ENCODE measurements at regions not wholly inside any gene's neighbourhood (a gene's known extent, or its start where the extent isn't known, plus 50 kb on each side); places are given as distances from the start of the nearest gene placed in this dataset.

DNA sequence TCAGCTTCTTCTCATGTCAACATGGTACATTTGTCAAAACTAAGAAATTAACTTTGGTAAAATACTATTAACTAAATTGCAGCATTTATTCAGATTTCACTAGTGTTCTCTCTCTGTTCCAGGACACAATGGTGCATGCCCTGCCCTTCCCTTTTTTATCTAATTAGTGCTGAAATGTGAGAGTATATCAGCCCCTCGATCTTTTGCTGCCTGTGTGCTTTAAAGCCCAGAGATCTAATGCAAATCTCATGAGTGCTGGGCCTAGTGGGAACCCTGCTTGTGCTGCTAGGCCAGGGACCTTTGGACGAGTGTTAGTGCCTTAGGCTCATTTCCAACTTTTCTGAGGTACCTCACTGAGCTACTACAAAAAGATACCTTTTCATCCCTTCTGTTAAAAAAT, 221.1 kb upstream of the EDNRB start:
- TF ChIP-seq, protein P1, sequence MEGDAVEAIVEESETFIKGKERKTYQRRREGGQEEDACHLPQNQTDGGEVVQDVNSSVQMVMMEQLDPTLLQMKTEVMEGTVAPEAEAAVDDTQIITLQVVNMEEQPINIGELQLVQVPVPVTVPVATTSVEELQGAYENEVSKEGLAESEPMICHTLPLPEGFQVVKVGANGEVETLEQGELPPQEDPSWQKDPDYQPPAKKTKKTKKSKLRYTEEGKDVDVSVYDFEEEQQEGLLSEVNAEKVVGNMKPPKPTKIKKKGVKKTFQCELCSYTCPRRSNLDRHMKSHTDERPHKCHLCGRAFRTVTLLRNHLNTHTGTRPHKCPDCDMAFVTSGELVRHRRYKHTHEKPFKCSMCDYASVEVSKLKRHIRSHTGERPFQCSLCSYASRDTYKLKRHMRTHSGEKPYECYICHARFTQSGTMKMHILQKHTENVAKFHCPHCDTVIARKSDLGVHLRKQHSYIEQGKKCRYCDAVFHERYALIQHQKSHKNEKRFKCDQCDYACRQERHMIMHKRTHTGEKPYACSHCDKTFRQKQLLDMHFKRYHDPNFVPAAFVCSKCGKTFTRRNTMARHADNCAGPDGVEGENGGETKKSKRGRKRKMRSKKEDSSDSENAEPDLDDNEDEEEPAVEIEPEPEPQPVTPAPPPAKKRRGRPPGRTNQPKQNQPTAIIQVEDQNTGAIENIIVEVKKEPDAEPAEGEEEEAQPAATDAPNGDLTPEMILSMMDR (conservative IDR thresholded peaks at IDR 0.05; ENCODE audit: low read depth, low read length): no peak
- DNase-seq (ENCODE audit: low read depth): no peak
- H3K4me3 ChIP-seq (ENCODE audit: low read depth, low read length): no peak overlapping the region

DNA sequence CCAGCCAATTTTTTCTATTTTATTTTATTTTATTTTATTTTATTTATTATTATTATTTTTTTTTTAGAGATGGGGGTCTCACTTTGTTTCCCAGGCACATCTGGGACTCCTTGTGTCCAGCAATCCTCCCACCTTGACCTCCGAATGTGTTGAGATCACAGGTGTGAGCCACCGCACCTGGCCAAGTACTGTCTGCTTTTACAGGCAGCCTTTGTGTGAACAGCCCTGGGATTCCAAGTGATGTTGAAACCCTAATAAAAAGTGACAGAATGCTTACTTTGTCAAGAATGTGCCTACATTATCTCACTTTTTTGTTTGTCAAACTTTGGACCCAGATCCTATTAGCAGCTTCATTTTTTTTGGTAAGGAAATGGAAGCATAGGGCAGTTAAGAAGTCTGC, 220.1 kb upstream of the EDNRB start:
- no peak overlapping the region for H3K4me3 ChIP-seq (ENCODE audit: low read depth, low read length)
- DNase-seq (ENCODE audit: low read depth): no peak
- TF ChIP-seq, protein P1 (conservative IDR thresholded peaks at IDR 0.05; ENCODE audit: low read depth, low read length): no peak

DNA sequence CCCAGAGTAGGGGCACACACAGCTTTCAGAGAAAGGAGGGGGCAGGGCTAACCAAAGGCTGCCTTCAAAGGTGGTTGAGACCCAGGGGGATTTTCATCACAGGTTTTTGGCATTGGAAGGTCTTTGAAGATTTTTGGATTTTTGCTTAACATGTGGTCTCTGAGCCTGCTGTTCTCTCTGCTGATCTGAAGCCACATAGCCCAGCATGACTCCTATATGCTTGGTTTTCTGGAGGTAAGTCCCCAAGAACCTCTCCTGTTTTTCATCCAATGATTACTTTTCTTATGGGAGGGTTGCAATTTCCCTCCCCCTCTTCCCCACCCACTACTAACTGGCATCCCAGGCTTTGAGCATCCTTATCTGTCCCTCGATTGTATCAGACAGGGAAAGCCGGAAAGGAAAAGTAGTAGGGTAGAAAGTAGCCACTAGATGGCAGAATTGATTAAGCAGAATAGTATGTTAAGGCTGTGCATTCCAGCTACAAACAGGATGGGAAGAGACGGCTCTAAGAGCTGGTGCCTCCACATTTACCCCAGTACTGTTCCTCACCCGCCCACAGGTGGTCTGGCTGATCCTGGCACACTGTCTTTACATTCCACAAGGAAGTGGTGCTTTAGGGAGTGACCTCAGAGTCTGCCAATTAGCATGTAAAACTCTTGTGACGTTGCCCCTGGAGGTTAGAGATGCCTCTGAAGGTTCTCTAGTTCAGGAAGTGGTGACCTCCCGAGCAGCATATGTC, 218.9 kb upstream of the EDNRB start:
- TF ChIP-seq, protein P1 (conservative IDR thresholded peaks at IDR 0.05; ENCODE audit: low read depth, low read length): peak; percentile 80
- no peak overlapping the region for H3K4me3 ChIP-seq (ENCODE audit: low read depth, low read length)
- peak; percentile 29 for DNase-seq (ENCODE audit: low read depth)

DNA sequence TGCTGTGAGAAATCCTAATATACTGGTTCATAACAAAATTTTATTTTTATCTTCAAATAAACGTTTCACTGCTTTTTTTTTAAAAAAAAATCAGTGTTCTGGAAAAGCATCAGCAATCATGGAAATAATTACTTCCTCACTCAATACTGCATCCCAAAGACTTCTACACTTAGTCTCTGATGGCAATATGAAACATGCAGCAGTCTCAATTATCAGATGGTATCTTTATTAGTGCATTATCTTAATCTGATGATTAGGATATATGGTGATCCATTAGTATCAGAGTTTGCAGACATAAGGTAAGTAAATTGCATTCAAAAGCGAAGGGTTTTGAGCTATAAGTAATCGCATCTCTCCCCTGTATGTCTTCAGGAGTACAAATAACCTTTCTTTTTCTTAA, 218.3 kb upstream of the EDNRB start:
- no peak for DNase-seq (ENCODE audit: low read depth)
- TF ChIP-seq, protein P1 (conservative IDR thresholded peaks at IDR 0.05; ENCODE audit: low read depth, low read length): no peak
- H3K4me3 ChIP-seq (ENCODE audit: low read depth, low read length): no peak overlapping the region

DNA sequence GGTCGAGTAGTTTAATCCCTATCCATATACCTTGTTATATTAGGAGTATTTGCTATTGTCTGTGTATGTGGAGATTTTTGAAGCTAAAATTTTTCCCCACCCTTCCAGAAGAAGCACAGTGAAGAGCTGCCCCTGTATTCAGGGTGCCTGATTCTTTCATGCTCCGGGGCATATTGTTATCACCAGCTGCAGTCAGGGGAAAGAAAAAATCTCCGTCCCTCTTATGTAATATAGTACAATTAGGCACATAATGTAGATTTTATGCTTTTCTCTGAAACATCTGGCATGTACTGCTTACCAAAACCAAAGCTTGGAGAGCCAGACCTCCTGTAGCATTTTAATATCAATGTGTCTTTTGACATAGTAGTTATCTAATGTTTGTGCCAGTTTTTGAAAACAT, 214.9 kb upstream of the EDNRB start:
- TF ChIP-seq, protein P1 (conservative IDR thresholded peaks at IDR 0.05; ENCODE audit: low read depth, low read length): no peak

DNA sequence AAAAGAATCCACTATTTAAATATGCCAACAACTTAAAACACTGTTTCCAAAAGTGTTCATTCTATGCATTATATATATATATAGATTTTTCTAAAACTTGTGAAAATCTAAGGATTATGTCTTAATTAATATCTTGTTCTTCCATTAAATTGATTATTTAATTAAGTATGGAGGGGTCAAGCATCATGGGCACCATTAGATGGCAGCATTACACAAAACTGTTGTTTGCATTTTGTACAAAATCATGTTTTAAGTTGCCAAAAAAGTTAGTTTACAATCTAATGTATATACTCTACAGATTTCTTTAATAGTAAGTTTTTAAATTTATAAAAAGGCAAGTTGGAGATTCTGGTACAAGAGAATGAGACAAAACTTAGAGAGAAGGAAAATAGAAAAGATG, 213.2 kb upstream of the EDNRB start:
- H3K4me3 ChIP-seq (ENCODE audit: low read depth, low read length): no peak overlapping the region
- TF ChIP-seq, protein P1 (conservative IDR thresholded peaks at IDR 0.05; ENCODE audit: low read depth, low read length): peak; percentile 59
- DNase-seq (ENCODE audit: low read depth): no peak

More for the DNA sequence above, 214.9 kb upstream of the EDNRB start:
- no peak for DNase-seq (ENCODE audit: low read depth)
- no peak overlapping the region for H3K4me3 ChIP-seq (ENCODE audit: low read depth, low read length)

DNA sequence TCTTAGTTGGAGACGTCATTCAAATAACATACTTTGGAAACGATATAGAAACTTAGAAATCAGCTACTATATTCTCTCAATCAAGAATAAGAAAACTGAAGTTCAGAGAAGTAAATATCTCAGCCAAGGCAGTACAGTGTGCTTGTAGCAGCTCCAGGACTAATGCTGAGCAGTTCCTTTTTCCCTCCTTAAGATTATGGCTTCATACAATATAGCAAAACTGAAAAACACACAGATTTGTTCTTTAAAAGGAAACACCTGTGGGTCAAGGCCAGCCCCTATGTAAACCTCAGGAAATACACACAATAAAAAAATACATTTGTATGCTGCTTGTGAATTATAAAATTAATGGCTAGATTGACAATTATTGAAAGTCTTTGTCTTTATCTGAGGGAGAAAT, 212.7 kb upstream of the EDNRB start:
- TF ChIP-seq, protein P1 (conservative IDR thresholded peaks at IDR 0.05; ENCODE audit: low read depth, low read length): no peak
- no peak overlapping the region for H3K4me3 ChIP-seq (ENCODE audit: low read depth, low read length)
- no peak for DNase-seq (ENCODE audit: low read depth)
